ENCODE measurements at regions not wholly inside any gene's neighbourhood (a gene's known extent, or its start where the extent isn't known, plus 50 kb on each side); places are given as distances from the start of the nearest gene placed in this dataset.

DNA sequence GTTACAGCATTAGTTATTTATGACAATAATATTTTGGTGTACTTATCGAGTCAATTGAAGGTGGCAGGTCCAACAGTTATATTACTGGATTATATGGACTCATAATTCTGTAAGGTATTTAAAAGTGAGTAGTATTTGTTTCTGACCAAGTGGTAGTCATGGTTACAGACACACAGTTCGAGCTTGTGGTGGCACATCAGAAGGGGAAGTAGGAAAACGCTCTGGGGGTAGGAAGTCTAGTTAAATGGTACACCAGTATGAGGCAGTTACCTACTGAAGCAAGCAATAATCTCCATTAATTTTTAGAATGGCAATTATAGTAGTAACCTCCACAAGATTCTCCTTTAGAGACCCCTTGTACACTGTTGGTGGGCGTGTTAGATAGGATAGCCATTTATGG lies 541.2 kb downstream of the ETV1 start:
- H3K27ac ChIP-seq (ENCODE audit: low read length): no peak overlapping the region
- no peaks in the 10 kb centered on the region for H3K27me3 ChIP-seq (ENCODE audit: control insufficient read depth in 1 of 2, insufficient read depth in 2 of 2, low read length in 2 of 2)
- H3K36me3 ChIP-seq (ENCODE audit: control insufficient read depth in 2 of 2, insufficient read depth in 2 of 2, low read length in 2 of 2): no peaks in the 10 kb centered on the region
- H3K4me1 ChIP-seq (ENCODE audit: control insufficient read depth, insufficient read depth, low read length): no peaks in the 10 kb centered on the region
- no peaks in the 10 kb centered on the region for H3K9me3 ChIP-seq (ENCODE audit: control insufficient read depth in 2 of 2, low read length in 2 of 2)
- H3K4me3 ChIP-seq (ENCODE audit: low read length in 2 of 2): no peak overlapping the region
- H3K9ac ChIP-seq (ENCODE audit: low read length in 2 of 2): no peak overlapping the region

DNA sequence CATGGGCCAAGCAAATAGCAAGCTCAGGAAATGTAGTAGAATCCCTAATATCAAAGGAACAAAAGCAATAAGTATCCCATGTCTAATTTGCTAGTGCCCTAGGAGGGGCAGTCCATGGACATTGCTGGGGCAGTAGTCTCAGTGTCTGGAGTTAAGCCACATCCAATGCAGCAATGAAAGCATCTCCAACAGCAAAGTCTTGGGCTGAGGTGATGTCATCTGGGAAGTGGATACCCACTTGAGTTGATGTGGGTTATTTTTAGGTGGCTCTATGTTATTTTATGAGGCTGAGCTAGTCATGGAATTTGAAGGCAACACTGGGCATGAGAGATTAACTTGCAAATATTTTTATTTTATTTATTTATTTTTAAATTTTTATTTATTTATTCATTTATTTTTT lies 540.0 kb downstream of the ETV1 start:
- H3K27ac ChIP-seq (ENCODE audit: low read length): no peak overlapping the region
- H3K9ac ChIP-seq (ENCODE audit: low read length in 2 of 2): no peak overlapping the region
- H3K4me1 ChIP-seq (ENCODE audit: control insufficient read depth, insufficient read depth, low read length): no peaks in the 10 kb centered on the region
- no peaks in the 10 kb centered on the region for H3K36me3 ChIP-seq (ENCODE audit: control insufficient read depth in 2 of 2, insufficient read depth in 2 of 2, low read length in 2 of 2)
- no peak overlapping the region for H3K4me3 ChIP-seq (ENCODE audit: low read length in 2 of 2)
- no peaks in the 10 kb centered on the region for H3K27me3 ChIP-seq (ENCODE audit: control insufficient read depth in 1 of 2, insufficient read depth in 2 of 2, low read length in 2 of 2)
- no peaks in the 10 kb centered on the region for H3K9me3 ChIP-seq (ENCODE audit: control insufficient read depth in 2 of 2, low read length in 2 of 2)

DNA sequence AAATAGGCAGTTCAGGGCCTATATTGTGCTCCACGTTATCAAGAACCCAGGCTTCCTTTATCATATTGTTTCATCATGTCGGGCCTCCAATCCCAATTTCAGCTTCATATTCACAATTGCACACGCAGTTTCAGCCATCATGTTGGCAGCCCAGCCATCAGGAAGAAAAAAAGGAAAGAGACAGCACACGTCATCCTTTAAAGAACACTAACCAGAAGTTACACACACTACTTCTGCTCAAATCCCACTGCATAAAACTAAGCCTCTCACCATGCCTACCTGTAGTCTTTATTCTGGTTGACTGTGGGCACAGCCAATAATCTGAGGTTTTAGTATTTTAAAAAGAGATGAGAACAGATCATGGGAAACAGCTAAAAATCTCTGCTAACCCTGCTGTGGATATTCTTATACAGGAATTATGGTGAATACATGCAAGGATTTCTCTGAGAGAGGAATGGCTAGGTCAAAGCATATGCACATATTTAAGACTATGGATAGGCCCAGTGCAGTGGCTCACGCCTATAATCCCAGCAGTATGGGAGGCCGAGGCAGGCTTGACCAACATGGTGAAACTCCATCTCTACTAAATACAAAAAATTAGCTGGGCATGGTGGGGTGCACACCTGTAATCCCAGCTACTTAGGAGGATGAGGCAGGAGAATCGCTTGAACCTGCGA lies 534.4 kb downstream of the ETV1 start:
- Histone ChIP-seq H3K36me3 (ENCODE audit: control insufficient read depth in 2 of 2, insufficient read depth in 2 of 2, low read length in 2 of 2) (no peaks in the 10 kb centered on the region), H3K9ac (ENCODE audit: low read length in 2 of 2) (no peak overlapping the region), H3K9me3 (ENCODE audit: control insufficient read depth in 2 of 2, low read length in 2 of 2) (no peaks in the 10 kb centered on the region), H3K4me3 (ENCODE audit: low read length in 2 of 2) (no peak overlapping the region), H3K4me1 (ENCODE audit: control insufficient read depth, insufficient read depth, low read length) (no peaks in the 10 kb centered on the region), H3K27me3 (ENCODE audit: control insufficient read depth in 1 of 2, insufficient read depth in 2 of 2, low read length in 2 of 2) (no peaks in the 10 kb centered on the region), H3K27ac (ENCODE audit: low read length) (no peak overlapping the region)

DNA sequence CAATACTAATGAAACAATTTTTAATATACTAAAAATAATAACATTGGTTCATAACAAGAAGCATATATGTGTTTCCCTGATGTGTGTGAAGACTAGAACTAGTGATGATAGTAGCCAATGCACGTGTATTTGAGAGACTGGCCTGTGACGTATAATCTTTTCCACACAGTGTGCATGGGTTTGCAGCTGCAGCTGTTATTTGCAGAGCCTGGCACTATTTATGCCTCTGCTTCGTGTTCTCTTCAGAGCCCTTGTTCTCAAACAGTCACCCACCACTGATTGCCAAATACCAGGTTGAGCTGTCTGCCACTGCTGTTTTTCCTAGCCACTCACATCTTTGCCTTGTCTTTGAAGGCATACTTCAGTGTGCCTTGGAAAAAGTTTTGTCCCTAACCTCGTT lies 531.7 kb downstream of the ETV1 start:
- no peaks in the 10 kb centered on the region for H3K36me3 ChIP-seq (ENCODE audit: control insufficient read depth in 2 of 2, insufficient read depth in 2 of 2, low read length in 2 of 2)
- H3K4me1 ChIP-seq (ENCODE audit: control insufficient read depth, insufficient read depth, low read length): no peaks in the 10 kb centered on the region
- no peak overlapping the region for H3K9ac ChIP-seq (ENCODE audit: low read length in 2 of 2)
- H3K27ac ChIP-seq (ENCODE audit: low read length): no peak overlapping the region
- H3K9me3 ChIP-seq (ENCODE audit: control insufficient read depth in 2 of 2, low read length in 2 of 2): no peaks in the 10 kb centered on the region
- no peaks in the 10 kb centered on the region for H3K27me3 ChIP-seq (ENCODE audit: control insufficient read depth in 1 of 2, insufficient read depth in 2 of 2, low read length in 2 of 2)
- H3K4me3 ChIP-seq (ENCODE audit: low read length in 2 of 2): no peak overlapping the region

DNA sequence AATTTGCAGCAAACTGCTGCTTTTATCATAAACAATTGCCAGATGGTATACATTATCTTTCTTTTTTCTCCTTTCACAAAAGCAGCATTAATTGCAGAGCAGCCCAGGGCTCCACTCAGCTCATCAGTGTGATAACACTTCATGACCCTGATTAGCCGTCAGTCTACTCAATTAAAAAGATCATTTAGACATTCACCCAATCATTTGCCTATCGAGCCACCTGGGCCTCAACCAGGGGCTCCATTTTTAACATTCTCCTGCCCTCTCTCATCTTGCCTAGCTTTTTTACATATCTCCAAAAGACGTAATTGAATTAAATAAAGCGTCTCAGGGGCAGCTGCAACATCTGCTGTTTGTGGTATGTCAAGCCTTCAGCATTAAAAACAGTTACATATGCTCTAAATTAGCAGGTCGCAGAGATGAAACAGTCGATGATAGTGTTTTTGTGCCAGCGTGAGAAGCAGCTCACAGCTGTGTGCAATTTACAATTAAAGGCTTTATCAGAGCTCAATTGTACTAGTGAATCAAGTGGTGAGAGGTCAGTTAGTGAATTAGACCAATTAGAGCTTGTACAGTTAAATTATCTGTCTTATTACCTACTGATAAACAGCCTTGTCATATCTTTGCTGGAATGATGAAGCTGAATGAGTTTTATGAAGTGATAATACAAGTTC lies 522.5 kb downstream of the ETV1 start:
- Histone ChIP-seq H3K36me3 (ENCODE audit: control insufficient read depth in 2 of 2, insufficient read depth in 2 of 2, low read length in 2 of 2) (no peaks in the 10 kb centered on the region), H3K9me3 (ENCODE audit: control insufficient read depth in 2 of 2, low read length in 2 of 2) (no peaks in the 10 kb centered on the region), H3K27ac (ENCODE audit: low read length) (no peak overlapping the region), H3K27me3 (ENCODE audit: control insufficient read depth in 1 of 2, insufficient read depth in 2 of 2, low read length in 2 of 2) (no peaks in the 10 kb centered on the region), H3K4me1 (ENCODE audit: control insufficient read depth, insufficient read depth, low read length) (no peaks in the 10 kb centered on the region), H3K9ac (ENCODE audit: low read length in 2 of 2) (no peak overlapping the region), H3K4me3 (ENCODE audit: low read length in 2 of 2) (no peak overlapping the region)

DNA sequence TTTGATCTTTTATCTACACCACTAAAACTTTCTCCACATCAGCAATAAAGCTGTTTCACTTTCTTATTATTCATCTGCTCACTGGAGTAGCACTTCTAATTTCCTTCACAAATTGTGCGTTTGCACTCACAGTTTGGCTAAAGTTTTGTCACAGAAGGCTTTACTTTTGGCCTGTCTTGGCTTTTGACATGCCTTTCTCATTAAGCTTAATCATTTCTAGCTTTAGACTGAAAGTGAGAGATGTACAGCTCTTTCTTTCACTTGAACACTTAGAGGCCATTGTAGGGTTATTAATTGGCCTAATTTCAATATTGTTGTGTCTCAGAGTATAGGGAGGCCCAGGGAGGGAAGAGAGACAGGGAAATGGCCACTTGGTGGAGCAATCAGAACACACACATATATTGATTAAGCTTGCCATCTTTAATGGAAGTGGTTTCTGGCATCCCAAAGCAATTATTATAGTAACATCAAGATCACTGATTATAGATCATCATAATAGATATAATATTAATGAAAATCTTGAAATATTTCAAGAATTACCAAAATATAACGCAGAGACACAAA lies 512.5 kb downstream of the ETV1 start:
- no peaks in the 10 kb centered on the region for H3K27me3 ChIP-seq (ENCODE audit: control insufficient read depth in 1 of 2, insufficient read depth in 2 of 2, low read length in 2 of 2)
- H3K9ac ChIP-seq (ENCODE audit: low read length in 2 of 2): no peak overlapping the region
- H3K4me1 ChIP-seq (ENCODE audit: control insufficient read depth, insufficient read depth, low read length): no peaks in the 10 kb centered on the region
- no peak overlapping the region for H3K4me3 ChIP-seq (ENCODE audit: low read length in 2 of 2)
- H3K36me3 ChIP-seq (ENCODE audit: control insufficient read depth in 2 of 2, insufficient read depth in 2 of 2, low read length in 2 of 2): no peaks in the 10 kb centered on the region
- H3K9me3 ChIP-seq (ENCODE audit: control insufficient read depth in 2 of 2, low read length in 2 of 2): no peaks in the 10 kb centered on the region
- H3K27ac ChIP-seq (ENCODE audit: low read length): no peak overlapping the region

DNA sequence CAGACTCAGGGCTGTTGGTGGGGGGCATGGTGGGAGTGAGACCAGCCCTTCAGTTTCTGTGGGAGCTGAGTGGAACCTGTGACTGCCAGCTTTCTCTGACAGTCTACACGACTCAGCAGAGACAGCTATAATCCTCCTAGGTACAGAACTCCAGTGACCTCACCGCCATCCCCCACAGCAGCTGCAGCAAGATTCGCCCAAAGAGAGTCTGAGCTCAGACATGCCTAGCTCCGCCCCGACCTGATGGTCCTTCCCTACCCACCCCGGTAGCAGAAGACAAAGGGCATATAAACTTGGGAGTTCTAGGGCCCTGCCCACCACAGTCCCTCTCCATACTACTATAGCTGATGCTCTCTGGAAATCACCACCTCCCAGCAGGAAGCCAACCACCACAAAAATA lies 500.1 kb downstream of the ETV1 start:
- Histone ChIP-seq H3K4me1 (ENCODE audit: control insufficient read depth, insufficient read depth, low read length) (no peaks in the 10 kb centered on the region), H3K27me3 (ENCODE audit: control insufficient read depth in 1 of 2, insufficient read depth in 2 of 2, low read length in 2 of 2) (no peaks in the 10 kb centered on the region), H3K36me3 (ENCODE audit: control insufficient read depth in 2 of 2, insufficient read depth in 2 of 2, low read length in 2 of 2) (no peaks in the 10 kb centered on the region), H3K27ac (ENCODE audit: low read length) (no peak overlapping the region), H3K4me3 (ENCODE audit: low read length in 2 of 2) (no peak overlapping the region), H3K9ac (ENCODE audit: low read length in 2 of 2) (no peak overlapping the region), H3K9me3 (ENCODE audit: control insufficient read depth in 2 of 2, low read length in 2 of 2) (no peaks in the 10 kb centered on the region)

DNA sequence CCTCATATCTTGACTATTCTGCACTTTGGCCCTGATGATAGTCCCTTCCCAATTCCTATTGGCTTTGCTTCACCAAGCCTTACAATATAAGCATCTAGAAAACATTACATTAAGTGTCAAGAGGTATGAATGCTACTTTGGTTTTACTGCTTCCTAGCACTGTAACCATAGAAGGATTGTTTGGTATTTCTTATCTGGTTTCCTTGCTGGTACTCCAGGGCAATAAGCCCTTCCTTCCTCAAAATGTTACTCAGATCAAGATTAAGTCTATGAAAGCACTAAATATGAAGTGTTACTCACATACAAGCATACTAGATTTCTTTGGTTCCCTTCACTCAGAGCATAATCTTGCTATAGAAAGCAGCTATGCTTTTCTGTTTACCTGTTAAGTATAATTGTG lies 492.5 kb downstream of the ETV1 start:
- Histone ChIP-seq H3K36me3 (ENCODE audit: control insufficient read depth in 2 of 2, insufficient read depth in 2 of 2, low read length in 2 of 2) (no peaks in the 10 kb centered on the region), H3K4me3 (ENCODE audit: low read length in 2 of 2) (no peak overlapping the region), H3K9me3 (ENCODE audit: control insufficient read depth in 2 of 2, low read length in 2 of 2) (no peaks in the 10 kb centered on the region), H3K27ac (ENCODE audit: low read length) (no peak overlapping the region), H3K27me3 (ENCODE audit: control insufficient read depth in 1 of 2, insufficient read depth in 2 of 2, low read length in 2 of 2) (no peaks in the 10 kb centered on the region), H3K4me1 (ENCODE audit: control insufficient read depth, insufficient read depth, low read length) (no peaks in the 10 kb centered on the region), H3K9ac (ENCODE audit: low read length in 2 of 2) (no peak overlapping the region)

DNA sequence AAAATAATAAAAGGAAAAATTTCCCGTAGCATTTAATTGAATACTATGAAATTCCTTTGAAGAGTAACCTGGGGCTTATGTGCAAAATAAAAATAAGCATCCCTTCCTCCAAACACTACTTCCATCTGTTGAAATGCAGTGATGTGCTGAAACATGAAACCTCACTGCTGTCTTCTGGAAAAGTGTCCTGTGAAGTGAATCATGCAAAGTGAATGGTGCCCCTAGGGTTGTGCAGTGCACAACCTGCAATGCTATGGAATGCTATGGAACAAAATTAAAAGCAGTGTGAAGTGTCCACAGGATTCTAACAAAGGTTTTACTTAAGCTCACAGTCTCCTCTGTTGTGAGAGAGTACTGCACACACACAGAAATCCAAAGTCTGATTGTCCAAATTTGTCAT lies 480.9 kb downstream of the ETV1 start:
- no peaks in the 10 kb centered on the region for H3K4me1 ChIP-seq (ENCODE audit: control insufficient read depth, insufficient read depth, low read length)
- no peak overlapping the region for H3K9ac ChIP-seq (ENCODE audit: low read length in 2 of 2)
- no peak overlapping the region for H3K27ac ChIP-seq (ENCODE audit: low read length)
- H3K36me3 ChIP-seq (ENCODE audit: control insufficient read depth in 2 of 2, insufficient read depth in 2 of 2, low read length in 2 of 2): no peaks in the 10 kb centered on the region
- H3K27me3 ChIP-seq (ENCODE audit: control insufficient read depth in 1 of 2, insufficient read depth in 2 of 2, low read length in 2 of 2): no peaks in the 10 kb centered on the region
- H3K4me3 ChIP-seq (ENCODE audit: low read length in 2 of 2): no peak overlapping the region
- no peaks in the 10 kb centered on the region for H3K9me3 ChIP-seq (ENCODE audit: control insufficient read depth in 2 of 2, low read length in 2 of 2)

DNA sequence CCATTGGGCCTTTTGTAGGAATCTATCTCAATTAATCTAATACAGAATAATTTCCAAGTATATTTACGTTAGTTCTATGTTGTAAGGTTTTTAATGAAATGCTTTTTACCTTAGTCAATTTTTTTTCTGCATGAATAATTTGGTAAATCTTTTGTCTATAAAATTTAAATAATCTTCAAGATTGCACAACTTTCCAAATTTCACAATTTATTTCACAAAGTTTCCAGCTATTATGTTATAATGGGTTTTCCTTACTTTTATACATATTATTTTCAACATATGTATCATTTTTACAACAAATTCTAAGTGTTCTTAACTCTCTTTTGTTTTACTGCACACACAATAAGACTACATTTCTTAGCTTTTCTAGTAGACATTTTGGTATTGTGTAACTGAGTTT lies 470.7 kb downstream of the ETV1 start:
- no peaks in the 10 kb centered on the region for H3K27me3 ChIP-seq (ENCODE audit: control insufficient read depth in 1 of 2, insufficient read depth in 2 of 2, low read length in 2 of 2)
- H3K27ac ChIP-seq (ENCODE audit: low read length): no peak overlapping the region
- peaks cover 0 to 2% of the 10 kb centered on the region in 2 donors for H3K9me3 ChIP-seq (ENCODE audit: control insufficient read depth in 2 of 2, low read length in 2 of 2)
- H3K36me3 ChIP-seq (ENCODE audit: control insufficient read depth in 2 of 2, insufficient read depth in 2 of 2, low read length in 2 of 2): no peaks in the 10 kb centered on the region
- H3K4me3 ChIP-seq (ENCODE audit: low read length in 2 of 2): no peak overlapping the region
- no peaks in the 10 kb centered on the region for H3K4me1 ChIP-seq (ENCODE audit: control insufficient read depth, insufficient read depth, low read length)
- no peak overlapping the region for H3K9ac ChIP-seq (ENCODE audit: low read length in 2 of 2)

DNA sequence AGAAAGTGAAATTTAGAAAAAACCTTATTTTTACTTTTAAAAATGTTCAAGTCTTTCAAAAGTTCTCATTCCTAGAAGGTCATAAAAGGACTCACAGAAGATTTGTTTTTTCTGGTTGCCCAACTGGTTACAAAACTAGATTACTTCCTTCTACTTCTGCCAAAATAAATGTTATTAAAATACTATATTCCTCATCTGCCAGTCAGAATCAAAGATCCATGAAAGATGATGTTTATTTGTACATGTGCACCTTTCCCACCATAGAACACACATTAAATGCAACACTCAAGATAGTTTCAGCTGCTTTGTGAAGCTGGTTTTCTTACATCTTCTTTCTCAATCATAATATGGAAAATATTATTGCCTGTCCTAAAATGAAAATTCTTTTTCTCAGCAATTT lies 465.4 kb downstream of the ETV1 start:
- Histone ChIP-seq H3K9me3 (ENCODE audit: control insufficient read depth in 2 of 2, low read length in 2 of 2) (peaks cover 0 to 2% of the 10 kb centered on the region in 2 donors), H3K36me3 (ENCODE audit: control insufficient read depth in 2 of 2, insufficient read depth in 2 of 2, low read length in 2 of 2) (no peaks in the 10 kb centered on the region), H3K27ac (ENCODE audit: low read length) (no peak overlapping the region), H3K27me3 (ENCODE audit: control insufficient read depth in 1 of 2, insufficient read depth in 2 of 2, low read length in 2 of 2) (no peaks in the 10 kb centered on the region), H3K9ac (ENCODE audit: low read length in 2 of 2) (no peak overlapping the region), H3K4me1 (ENCODE audit: control insufficient read depth, insufficient read depth, low read length) (no peaks in the 10 kb centered on the region), H3K4me3 (ENCODE audit: low read length in 2 of 2) (no peak overlapping the region)

All from stomach smooth muscle (tissue), 2 donors.